Activated CD4-positive, alpha-beta T cell treated with anti-CD3 and anti-CD28 coated beads, Interleukin-2, amount 50 U/mL, for 24 hours (primary cell): ENCODE measurements at regions not wholly inside any gene's neighbourhood (a gene's known extent, or its start where the extent isn't known, plus 50 kb on each side); places are given as distances from the start of the nearest gene placed in this dataset.
"Not testable (repeated sequence)": the region's sequence is repeated elsewhere in the genome, so short reads cannot be mapped to it uniquely, and the experiment has no call there.

Experiments
- DNase-seq, 2 donors: peaks; one replicate each; pipeline ENCODE4 v3.0.0-alpha.2; 2020; ENCODE audit warnings: low read depth in 1 of 2, low spot score in 1 of 2

- DNase-seq: no peak
These were observed 386.4 kb upstream of the MMS22L start for GRCh38 chr6:97669191-97670031.

- DNase-seq: no peak
These were observed 391.8 kb upstream of the MMS22L start for GRCh38 chr6:97674802-97675201.

GRCh38 chr6:97677626-97678025 lies 394.6 kb upstream of the MMS22L start:
- DNase-seq: no peak

- DNase-seq: no peak
These were observed 404.9 kb upstream of the MMS22L start for GRCh38 chr6:97687916-97688315.

- no peak for DNase-seq
These were observed 406.2 kb upstream of the MMS22L start for GRCh38 chr6:97689078-97689754.

- DNase-seq: no peak
These were observed 414.4 kb upstream of the MMS22L start for GRCh38 chr6:97697456-97697855.

GRCh38 chr6:97701801-97702200 lies 418.8 kb upstream of the MMS22L start:
- DNase-seq: no peak

- DNase-seq: no peak
These were observed 419.2 kb upstream of the MMS22L start for GRCh38 chr6:97702248-97702647.

GRCh38 chr6:97703661-97704060 lies 420.6 kb upstream of the MMS22L start:
- DNase-seq: no peak

- no peak for DNase-seq
These were observed 422.6 kb upstream of the MMS22L start for GRCh38 chr6:97705568-97705967.

- DNase-seq: no peak
These were observed 429.7 kb upstream of the MMS22L start for GRCh38 chr6:97712751-97713150.

GRCh38 chr6:97714772-97715171 lies 431.8 kb upstream of the MMS22L start:
- no peak for DNase-seq

- no peak for DNase-seq
These were observed 434.1 kb upstream of the MMS22L start for GRCh38 chr6:97717086-97717485.

GRCh38 chr6:97726378-97726777 lies 443.4 kb upstream of the MMS22L start:
- DNase-seq: no peak

- DNase-seq: no peak
These were observed 449.0 kb upstream of the MMS22L start for GRCh38 chr6:97732045-97732444.

- no peak for DNase-seq
These were observed 474.6 kb upstream of the MMS22L start for GRCh38 chr6:97757575-97757974.

- DNase-seq: no peak
These were observed 482.4 kb upstream of the MMS22L start for GRCh38 chr6:97765461-97765860.

GRCh38 chr6:97771372-97771771 lies 488.4 kb upstream of the MMS22L start:
- no peak for DNase-seq

- no peak for DNase-seq
These were observed 492.0 kb upstream of the MMS22L start for GRCh38 chr6:97775012-97775411.

- DNase-seq: no peak
These were observed 495.4 kb upstream of the MMS22L start for GRCh38 chr6:97778290-97779038.

GRCh38 chr6:97779039-97779766 lies 496.2 kb upstream of the MMS22L start:
- DNase-seq: not testable (repeated sequence)
